ENCODE measurements at regions not wholly inside any gene's neighbourhood (a gene's known extent, or its start where the extent isn't known, plus 50 kb on each side); places are given as distances from the start of the nearest gene placed in this dataset.
"Not testable (repeated sequence)": the region's sequence is repeated elsewhere in the genome, so short reads cannot be mapped to it uniquely, and the experiment has no call there.

DNA sequence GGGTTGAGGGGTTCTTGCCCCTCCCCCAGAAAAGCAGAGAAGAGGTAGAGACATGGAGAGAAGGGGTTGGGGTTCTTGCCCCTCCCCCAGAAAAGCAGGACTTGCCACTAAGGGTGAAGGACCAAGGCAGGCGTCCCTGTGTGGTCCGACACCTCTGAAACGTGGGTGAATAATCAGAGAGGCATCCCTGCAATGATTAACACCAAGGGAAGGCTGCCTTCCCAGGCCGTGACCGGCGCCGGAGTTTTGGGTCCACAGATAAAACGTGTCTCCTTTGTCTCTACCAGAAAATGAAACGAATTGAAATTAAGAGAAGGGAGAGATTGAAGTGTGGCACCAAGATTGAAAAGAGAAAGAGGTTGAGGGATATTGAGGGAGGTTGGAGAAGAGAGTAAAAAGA lies 778.2 kb downstream of the UQCRFS1 start:
- DNase-seq (ENCODE audit: low spot score), result not testable (repeated sequence)

GRCh38 chr19:28434365-28434764 lies 778.6 kb downstream of the UQCRFS1 start:
- DNase-seq (ENCODE audit: low spot score), result not testable (repeated sequence)

GRCh38 chr19:28433166-28433565 lies 779.8 kb downstream of the UQCRFS1 start:
- not testable (repeated sequence) for DNase-seq (ENCODE audit: low spot score)

DNA sequence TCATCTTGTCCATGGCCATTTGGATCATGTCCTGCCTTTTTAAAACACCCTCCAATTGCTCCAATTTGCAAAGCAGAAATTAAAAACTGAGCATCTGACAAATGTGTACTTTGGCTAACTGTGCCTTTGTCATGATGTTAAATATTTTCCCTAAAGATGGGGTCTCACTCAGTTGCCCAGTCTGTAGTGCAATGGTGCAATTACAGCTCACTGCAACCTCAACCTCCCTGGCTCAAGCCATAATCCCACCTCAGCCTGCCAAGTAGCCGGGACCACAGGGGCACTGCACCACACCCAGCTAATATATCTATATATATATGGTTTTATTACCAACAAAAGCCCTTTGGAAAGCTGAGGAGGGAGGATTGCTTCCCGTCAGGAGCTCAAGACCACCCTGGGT lies 782.7 kb downstream of the UQCRFS1 start:
- DNase-seq (ENCODE audit: low spot score), result no peak

DNA sequence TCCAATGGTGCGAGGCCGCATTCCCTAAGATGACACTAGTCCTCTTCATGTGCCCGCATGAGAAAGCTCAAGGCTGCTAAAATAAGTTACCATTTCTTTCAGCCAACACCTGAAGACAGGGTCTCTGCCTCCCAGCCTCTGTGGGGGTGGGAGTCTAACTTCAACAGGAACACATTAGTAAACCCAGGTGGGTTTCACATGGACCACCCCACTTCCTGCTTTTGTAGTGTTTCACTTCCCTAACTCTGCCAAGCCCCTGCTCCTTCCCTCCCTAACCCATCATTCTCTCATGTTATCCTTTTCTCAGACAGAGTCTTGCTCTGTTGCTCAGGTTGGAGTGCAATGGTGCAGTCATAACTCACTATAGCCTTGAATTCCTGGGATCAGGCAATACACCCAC lies 783.6 kb downstream of the UQCRFS1 start:
- no peak for DNase-seq (ENCODE audit: low spot score)

DNA sequence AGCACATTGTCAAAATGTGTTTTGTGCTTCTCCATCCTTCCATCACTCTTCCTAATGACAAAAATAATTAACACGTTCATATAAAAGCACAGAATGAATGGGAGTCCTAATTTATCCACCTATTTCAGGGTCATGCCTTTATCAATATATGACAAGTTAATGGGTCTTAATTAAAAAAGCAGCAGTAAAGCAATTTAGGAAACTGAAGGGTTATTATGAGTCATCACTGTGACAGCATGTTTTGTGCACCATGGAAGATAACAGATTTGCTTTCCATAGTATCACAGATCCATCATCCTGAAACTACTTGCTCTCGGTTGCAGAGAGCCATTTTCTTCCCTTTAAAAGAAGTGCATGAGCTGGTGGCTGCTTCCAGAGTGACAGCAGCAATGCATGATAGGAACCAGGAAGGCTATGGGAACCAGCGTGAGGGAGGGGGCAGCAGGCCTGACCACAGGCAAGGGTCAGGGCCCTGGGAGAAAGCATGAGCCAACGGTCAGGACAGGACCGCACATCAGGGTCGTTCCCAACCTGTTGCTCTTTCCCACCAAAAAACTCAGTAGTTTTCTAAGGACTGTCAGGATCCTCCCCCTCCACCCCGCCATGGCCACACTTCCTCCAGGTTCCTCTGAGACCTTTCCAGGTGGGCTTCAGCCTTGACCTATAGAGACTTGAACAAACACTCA lies 784.1 kb downstream of the UQCRFS1 start:
- DNase-seq (ENCODE audit: low spot score), result no peak

GRCh38 chr19:28427376-28428083 lies 785.4 kb downstream of the UQCRFS1 start:
- DNase-seq (ENCODE audit: low spot score), result no peak

DNA sequence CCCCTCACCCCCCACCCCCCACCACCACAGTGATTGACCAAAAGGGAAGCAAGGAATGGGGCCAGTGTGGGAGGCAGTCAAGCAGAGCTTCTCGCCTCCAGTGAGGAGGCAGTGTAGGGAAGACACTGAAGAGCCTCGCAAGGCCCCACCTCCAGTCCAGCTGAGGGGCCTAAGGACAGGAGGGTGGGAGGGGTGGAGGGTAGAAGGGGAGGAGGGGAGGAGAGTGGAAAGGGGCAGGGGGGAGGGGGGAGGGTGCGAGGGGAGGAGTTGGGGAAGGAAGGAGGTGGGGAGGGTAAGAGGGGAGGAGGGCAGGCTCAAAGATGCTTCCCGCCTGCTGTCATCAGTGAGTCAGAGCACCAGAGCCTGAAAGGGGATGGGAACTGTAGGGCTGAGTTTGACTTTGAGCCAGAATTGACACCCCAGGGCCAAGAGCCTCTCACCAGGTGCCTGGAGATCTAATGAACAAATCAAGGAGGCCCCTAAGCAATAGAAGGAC lies 786.2 kb downstream of the UQCRFS1 start:
- DNase-seq (ENCODE audit: low spot score), result no peak

- DNase-seq (ENCODE audit: low spot score), result no peak
These were observed 786.7 kb downstream of the UQCRFS1 start for GRCh38 chr19:28426110-28426729.

- DNase-seq (ENCODE audit: low spot score), result no peak
These were observed 787.7 kb downstream of the UQCRFS1 start for GRCh38 chr19:28425046-28425931.

DNA sequence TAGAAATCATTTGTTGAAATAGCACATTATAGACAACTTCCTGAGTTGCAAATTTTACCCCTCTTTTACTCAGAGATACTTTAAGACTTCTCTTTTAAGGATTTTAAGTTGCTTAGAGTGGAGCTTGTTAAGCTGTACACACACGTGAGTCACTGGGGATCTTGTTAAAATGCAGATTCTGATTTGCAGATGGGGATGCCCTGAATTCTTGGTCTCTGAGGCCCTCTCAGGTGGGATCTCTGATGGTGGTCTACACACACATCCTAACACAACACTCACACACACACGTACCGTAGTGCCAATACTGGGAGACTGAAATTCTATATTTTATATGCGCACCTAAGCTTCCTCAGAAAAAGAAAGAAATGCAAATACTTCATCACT lies 788.3 kb downstream of the UQCRFS1 start:
- no peak for DNase-seq (ENCODE audit: low spot score)

DNA sequence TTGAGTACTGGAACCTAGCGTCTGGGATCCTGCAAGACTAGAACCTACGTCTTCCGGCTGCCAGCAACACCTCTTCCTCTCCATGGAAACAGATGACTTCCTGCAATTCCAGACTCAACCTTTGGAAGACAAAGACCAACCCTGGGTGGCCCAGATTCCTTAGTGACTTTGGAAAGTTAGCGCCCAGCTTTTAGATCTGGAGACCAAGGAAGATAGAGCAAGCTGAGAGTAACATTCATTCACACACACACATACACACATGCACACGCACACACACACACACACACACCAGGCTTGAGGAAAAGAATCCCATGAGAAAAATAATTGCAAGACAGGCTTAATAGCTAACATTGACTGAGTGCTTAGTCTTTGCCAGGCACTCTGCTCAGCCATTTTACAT lies 788.9 kb downstream of the UQCRFS1 start:
- no peak for DNase-seq (ENCODE audit: low spot score)

DNA sequence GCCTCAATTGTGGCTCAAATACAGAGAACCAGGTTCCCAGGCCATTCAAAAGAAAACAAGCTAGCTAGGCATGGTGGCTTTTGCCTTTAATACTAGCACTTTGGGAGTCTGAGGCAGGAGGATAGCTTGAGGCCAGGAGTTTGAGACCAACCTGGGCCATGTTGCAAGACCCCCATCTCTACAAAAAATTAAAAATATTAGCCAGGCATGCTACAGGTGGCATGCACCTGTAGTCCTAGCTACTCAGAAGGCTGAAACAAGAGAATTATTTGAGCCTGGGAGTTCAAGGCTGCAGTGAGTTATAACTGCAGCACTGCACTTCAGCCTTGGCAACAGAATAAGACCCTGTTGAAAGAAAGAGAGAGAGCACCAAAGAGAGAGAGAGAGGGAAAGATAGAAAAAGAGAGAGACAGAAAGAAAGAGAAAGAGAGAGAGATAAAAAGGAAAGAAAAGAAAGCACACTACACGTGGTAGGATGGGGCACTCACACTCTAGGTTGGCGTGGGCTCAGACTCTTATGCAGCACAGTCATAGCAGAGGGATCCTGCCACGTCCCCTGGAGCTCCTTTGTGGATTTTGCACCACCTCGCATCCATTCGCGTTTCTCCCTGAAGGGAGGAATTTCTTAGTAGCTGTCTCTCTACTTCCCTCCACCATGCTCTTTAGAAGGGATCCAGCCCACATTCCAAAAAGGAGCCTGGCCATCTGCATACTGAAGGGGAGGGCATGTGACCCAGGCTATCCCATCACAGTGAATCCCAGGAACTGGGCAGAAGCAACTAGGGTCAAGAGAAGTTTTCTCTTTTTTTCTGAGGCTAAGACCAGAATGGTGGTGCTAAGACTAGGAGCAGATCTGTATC lies 789.9 kb downstream of the UQCRFS1 start:
- DNase-seq (ENCODE audit: low spot score), result no peak

DNA sequence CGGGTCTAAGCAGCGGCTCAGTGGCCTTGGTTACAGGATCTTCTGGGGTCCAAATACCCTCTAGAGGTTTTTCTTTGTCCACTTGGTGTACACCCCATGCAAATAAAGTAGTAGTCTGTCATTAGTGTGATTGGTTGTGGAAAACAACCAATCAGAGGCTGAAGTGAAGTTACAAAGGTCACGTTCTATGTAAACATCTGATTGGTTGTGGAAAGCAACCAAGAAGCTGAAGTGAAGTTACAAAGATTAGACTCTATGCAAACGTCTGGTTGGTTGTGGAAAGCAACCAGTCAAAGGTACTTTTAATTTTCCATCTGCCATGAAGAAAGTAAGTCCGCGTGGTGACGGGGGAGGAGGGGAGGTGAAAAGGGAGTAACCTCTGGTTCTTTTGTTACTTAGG lies 790.9 kb downstream of the UQCRFS1 start:
- no peak for DNase-seq (ENCODE audit: low spot score)

DNA sequence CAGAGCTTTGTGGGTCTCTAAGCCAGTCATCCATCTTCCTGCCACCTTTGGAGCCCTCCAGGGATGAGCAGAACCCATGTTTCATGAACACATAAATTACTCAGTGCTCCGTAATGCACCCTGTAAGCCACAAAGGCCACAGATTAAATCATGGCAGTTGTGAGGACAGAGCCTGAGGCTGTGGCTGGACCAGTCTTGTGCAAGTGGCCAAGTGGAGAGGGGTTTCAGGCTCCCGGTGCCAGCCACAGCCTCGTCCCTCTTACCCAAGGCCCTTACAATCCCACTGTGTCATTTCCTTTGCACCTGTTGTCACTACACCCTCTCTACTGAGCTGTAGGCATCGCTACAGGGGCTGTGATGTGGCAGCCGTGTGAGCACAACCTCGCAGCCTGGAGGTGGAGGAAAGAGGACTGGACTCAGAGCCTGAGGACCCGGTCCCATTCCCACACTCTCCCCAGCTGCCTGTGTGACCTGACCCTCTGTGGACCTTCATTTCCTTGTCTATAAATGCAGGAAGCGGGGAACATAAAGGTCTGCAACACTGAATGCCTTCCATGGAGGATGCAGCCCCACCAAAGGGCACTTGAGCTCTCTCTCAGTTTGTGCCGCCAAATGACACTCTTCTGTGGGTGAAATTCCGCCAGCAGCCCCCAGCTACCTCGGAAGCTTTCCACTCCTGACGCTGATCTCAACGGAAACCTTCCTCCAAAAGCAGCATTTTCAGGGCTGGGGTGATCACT lies 792.0 kb downstream of the UQCRFS1 start:
- DNase-seq (ENCODE audit: low spot score), result no peak

GRCh38 chr19:28419312-28419711 lies 793.6 kb downstream of the UQCRFS1 start:
- DNase-seq (ENCODE audit: low spot score), result no peak

DNA sequence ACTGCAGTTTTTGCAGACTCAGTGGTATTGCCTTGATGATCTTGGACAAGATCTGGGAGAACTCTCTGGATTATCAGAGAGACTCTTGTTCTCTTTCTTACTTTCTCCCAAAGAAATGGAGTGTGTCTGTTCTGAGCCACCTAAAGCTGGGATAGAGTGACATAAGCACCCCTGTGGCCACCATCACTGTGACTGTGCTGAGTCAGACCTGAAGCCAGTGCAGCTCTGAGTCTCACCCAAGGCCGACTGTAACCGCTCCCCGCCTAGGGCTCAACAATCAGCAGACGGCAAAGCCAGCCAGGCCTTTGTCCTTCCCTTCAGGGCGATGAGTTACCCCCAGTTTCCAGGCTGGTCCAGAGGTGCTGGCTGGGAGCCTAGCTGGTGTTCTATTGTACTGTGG lies 795.6 kb downstream of the UQCRFS1 start:
- no peak for DNase-seq (ENCODE audit: low spot score)

DNA sequence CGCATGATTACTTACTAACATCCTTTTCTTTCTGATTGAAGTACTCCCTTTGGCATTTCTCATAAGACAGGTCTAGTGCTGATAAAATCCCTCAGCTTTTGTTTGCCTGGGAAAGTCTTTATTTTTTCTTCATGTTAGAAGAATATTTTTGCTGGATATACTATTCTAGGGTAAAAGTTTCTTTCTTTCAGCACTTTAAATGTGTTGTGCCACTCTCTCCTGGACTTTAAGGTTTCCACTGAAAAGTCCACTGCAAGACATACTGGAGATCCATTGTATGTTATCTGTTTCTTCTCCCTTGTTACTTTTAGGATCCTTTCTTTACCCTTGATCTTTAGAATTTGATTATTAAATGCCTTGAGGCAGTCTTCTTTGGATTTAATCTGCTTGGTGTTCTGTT lies 796.7 kb downstream of the UQCRFS1 start:
- DNase-seq (ENCODE audit: low spot score), result no peak

- no peak for DNase-seq (ENCODE audit: low spot score)
These were observed 798.2 kb downstream of the UQCRFS1 start for GRCh38 chr19:28414748-28415147.

DNA sequence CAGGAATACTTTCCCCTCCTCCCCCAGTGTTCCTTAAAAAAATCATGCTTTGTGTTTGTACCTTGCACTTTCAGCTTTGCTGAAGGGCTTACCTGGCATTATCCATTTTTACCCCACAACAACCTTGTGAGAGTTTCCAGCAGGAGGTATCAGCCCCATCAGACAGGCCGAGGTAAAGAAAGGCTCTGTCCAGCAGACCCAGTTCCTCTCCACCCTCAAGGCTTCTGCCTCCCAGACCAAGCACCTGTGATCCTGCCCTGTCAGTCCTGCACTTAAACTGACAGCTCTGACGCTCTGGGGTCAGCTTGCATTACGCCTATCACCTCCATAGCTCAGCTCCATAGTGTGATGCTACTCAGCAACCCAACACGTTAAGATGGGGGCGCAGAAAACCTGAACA lies 803.1 kb downstream of the UQCRFS1 start:
- no peak for DNase-seq (ENCODE audit: low spot score)

GRCh38 chr19:28406966-28407365 lies 806.0 kb downstream of the UQCRFS1 start:
- no peak for DNase-seq (ENCODE audit: low spot score)

All from globus pallidus (tissue), 1 donor.